ENCODE measurements at regions not wholly inside any gene's neighbourhood (a gene's known extent, or its start where the extent isn't known, plus 50 kb on each side); places are given as distances from the start of the nearest gene placed in this dataset.
"Not testable (repeated sequence)": the region's sequence is repeated elsewhere in the genome, so short reads cannot be mapped to it uniquely, and the experiment has no call there.

GRCh38 chr7:91729046-91729445, 151.5 kb downstream of the MTERF1 start:
- not testable (repeated sequence) for TF ChIP-seq EP300, POLR2A (IDR thresholded peaks at IDR 0.05)

Measured in suprapubic skin (tissue), 2 donors.